ENCODE measurements at regions not wholly inside any gene's neighbourhood (a gene's known extent, or its start where the extent isn't known, plus 50 kb on each side); places are given as distances from the start of the nearest gene placed in this dataset.

DNA sequence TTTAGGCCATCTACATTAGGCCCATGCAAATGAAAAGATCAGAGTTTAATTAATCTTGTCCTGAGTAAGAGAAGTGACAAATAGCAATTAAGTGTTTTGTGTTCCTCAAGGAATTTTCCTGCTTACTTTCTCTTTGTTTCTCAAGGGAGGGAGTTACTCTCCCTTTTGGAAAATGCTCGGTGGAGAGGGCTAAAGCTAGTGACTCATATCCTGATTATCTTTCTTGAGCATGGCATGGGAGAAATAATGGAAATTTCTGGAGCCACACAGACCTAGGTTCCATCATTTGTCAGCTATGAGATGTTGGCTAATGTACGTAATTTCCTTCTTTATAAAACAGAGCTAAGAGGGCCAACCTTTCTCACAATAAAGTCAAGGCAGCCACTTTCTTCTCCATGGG is 177.1 kb downstream of the ETAA1 start:
- TF ChIP-seq CTCF (IDR thresholded peaks at IDR 0.05): no peak
- no peak for TF ChIP-seq EP300 (IDR thresholded peaks at IDR 0.05; ENCODE audit: low read depth)

All from transverse colon (tissue), 3 donors.